Upper lobe of right lung (tissue), 1 donor: ENCODE measurements at regions not wholly inside any gene's neighbourhood (a gene's known extent, or its start where the extent isn't known, plus 50 kb on each side); places are given as distances from the start of the nearest gene placed in this dataset.

Experiments used
- ATAC-seq: fragments of 200-7000 bp; cut with Tn5 transposase; one replicate; pipeline ENCODE4 v1.9.1; 2020; ENCODE audit warnings: mild to moderate bottlenecking, moderate library complexity
- DNase-seq: peaks from one replicate; pipeline ENCODE4 v3.0.0-alpha.2; 2020
- H3K27ac ChIP-seq: fragments of 200-600 bp; one replicate; pipeline ENCODE4 v1.8.0; 2022
- H3K27me3 ChIP-seq: fragments of 200-600 bp; one replicate; pipeline ENCODE4 v1.8.0; 2022; ENCODE audit warnings: mild to moderate bottlenecking
- H3K36me3 ChIP-seq: fragments of 200-600 bp; one replicate; pipeline ENCODE4 v1.8.0; 2022
- H3K4me1 ChIP-seq: fragments of 200-600 bp; one replicate; pipeline ENCODE4 v1.8.0; 2022
- H3K4me3 ChIP-seq: fragments of 200-600 bp; one replicate; pipeline ENCODE4 v1.8.0; 2022; ENCODE audit warnings: mild to moderate bottlenecking
- H3K9me3 ChIP-seq: fragments of 200-600 bp; one replicate; pipeline ENCODE4 v1.8.0; 2022
- intact Hi-C: fragments of 100-400 bp; cut with DNase I; formaldehyde crosslinking; loops from one replicate; pipeline ENCODE4 v1.11.0; 2022
- TF ChIP-seq, protein P1 (sequence below): fragments of 200-600 bp; IDR thresholded peaks from one replicate; pipeline ENCODE4 v1.8.0; 2022; ENCODE audit warnings: antibody characterized with exemption
- donor health status: DM: no; HTN: yes; CAD: no; lungs with severe emphysema.

DNA sequence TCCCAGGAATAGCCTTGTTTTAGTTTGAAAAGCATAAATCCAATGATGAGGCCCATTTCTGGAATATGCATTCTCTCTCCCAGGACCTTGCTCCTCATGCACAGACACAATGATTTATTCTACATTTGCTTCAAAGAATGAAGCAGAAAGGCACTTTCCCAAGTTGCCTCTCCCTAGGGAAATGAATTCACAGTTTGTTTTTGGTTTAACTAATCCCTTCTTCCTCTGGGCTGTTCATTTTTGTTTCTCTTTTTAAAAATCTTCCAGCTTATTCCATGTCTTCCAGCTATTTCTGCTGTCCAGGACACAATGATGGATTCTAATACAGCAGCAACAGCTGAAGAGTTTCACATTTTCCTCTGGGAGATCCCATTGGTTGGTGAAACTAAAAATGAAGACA, 1529.2 kb upstream of the TENM4 start:
- ATAC-seq (no peak), DNase-seq (no peak)
- TF ChIP-seq, protein P1, sequence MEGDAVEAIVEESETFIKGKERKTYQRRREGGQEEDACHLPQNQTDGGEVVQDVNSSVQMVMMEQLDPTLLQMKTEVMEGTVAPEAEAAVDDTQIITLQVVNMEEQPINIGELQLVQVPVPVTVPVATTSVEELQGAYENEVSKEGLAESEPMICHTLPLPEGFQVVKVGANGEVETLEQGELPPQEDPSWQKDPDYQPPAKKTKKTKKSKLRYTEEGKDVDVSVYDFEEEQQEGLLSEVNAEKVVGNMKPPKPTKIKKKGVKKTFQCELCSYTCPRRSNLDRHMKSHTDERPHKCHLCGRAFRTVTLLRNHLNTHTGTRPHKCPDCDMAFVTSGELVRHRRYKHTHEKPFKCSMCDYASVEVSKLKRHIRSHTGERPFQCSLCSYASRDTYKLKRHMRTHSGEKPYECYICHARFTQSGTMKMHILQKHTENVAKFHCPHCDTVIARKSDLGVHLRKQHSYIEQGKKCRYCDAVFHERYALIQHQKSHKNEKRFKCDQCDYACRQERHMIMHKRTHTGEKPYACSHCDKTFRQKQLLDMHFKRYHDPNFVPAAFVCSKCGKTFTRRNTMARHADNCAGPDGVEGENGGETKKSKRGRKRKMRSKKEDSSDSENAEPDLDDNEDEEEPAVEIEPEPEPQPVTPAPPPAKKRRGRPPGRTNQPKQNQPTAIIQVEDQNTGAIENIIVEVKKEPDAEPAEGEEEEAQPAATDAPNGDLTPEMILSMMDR = no peak
- Histone ChIP-seq H3K9me3 (no peaks in the 10 kb centered on the region), H3K4me1 (no peaks in the 10 kb centered on the region), H3K27ac (no peak overlapping the region), H3K4me3 (no peak overlapping the region), H3K27me3 (no peaks in the 10 kb centered on the region), H3K36me3 (no peaks in the 10 kb centered on the region)
- intact Hi-C loops = no loop called here

DNA sequence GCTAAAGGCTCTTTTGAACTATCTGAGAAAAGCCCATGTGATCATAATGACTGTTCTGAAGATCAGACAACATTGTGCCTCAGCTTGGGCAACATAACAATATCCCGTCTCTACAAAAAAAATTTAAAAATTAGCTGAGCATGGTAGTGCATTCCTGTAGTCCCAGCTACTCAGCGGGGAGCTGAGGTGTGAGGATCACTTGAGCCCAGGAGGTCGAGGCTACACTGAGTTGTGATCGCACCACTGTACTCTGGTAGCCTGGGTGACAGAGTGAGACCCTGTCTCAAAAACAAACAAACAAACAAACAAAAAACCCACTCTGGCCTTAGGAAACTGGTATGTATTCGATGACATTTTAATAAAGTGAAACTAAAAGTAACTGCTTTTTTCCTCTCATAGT, 1526.8 kb upstream of the TENM4 start:
- TF ChIP-seq, protein P1 = no peak
- H3K36me3 ChIP-seq = no peaks in the 10 kb centered on the region
- no peaks in the 10 kb centered on the region for H3K9me3 ChIP-seq
- H3K27me3 ChIP-seq = no peaks in the 10 kb centered on the region
- H3K27ac ChIP-seq = no peak overlapping the region
- ATAC-seq (no peak), DNase-seq (no peak)
- intact Hi-C loops = no loop called here
- no peak overlapping the region for H3K4me3 ChIP-seq
- H3K4me1 ChIP-seq = no peaks in the 10 kb centered on the region

DNA sequence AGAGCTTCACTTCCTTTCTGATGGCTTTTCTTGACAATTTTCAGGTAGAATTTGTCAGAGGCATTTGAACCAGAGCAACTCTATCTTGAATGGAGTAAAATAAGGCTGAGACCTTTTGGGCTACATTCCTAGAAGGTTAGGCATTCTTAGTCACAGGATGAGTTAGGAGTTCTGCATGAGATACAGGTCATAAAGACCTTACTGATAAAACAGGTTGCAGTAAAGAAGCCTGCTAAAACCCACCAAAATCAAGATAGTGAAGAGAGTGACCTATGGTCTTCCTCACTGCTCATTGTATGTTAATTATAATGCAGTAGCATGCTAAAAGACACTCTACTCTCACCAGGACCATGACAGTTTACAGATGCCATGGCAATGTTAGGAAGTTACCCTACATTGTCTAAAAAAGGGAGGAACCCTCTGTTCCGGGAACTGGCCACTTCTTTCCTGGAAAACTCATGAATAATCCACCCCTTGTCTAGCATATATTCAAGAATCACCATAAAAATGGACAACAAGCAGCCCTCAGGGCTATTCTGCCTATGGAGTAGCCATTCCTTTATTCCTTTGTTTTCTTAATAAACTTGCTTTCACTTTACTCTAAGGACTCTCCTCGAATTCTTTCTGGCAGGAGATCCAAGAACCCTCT, 1519.7 kb upstream of the TENM4 start:
- no peak for DNase-seq
- no peaks in the 10 kb centered on the region for H3K27me3 ChIP-seq
- H3K36me3 ChIP-seq = no peaks in the 10 kb centered on the region
- H3K27ac ChIP-seq = no peak overlapping the region
- no peak for ATAC-seq
- TF ChIP-seq, protein P1 = no peak
- no peaks in the 10 kb centered on the region for H3K4me1 ChIP-seq
- H3K4me3 ChIP-seq = no peak overlapping the region
- H3K9me3 ChIP-seq = no peaks in the 10 kb centered on the region
- intact Hi-C loops = no loop called here

DNA sequence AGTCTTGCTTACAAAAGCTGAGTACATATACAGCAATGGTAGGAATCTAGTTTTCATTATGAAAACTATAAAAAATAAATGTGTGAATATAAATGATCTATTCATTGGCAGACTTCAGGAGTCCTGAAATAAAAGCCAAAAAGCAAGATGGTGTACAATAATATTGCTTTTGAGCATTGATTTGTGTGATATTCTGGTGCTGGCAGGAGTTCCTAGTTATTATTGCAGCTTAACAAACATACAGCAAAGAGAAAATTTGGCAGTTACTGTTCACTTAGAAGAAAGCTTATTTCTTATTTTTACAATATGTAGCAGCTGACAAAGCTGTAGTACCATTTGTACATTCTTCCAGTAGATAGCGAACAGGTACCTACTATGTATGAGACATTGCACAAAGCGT, 1518.9 kb upstream of the TENM4 start:
- TF ChIP-seq, protein P1 = no peak
- intact Hi-C loops = no loop called here
- H3K4me3 ChIP-seq = no peak overlapping the region
- no peaks in the 10 kb centered on the region for H3K9me3 ChIP-seq
- ATAC-seq (no peak), DNase-seq (no peak)
- H3K27ac ChIP-seq = no peak overlapping the region
- no peaks in the 10 kb centered on the region for H3K4me1 ChIP-seq
- no peaks in the 10 kb centered on the region for H3K27me3 ChIP-seq
- H3K36me3 ChIP-seq = no peaks in the 10 kb centered on the region

DNA sequence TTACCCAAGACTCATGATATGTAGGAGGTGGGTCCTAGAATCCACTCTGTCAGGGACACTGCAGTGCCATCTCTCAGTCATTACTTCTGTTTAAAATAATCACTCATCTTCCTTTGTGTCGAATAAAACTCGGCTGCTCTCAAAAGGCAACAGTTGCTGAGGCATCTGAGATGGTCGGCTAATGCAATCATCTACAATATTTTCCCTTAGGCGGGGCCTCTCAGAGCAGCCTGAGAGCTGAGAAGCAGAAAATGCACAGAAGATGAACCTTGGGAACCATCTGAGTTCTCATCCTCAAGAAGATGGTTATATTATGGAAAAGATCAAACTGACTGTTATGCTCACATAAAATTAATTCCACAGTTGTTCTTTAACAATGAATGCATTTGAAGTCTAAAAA, 1518.2 kb upstream of the TENM4 start:
- TF ChIP-seq, protein P1 = no peak
- ATAC-seq (no peak), DNase-seq (no peak)
- intact Hi-C loops = no loop called here
- Histone ChIP-seq H3K27ac (no peak overlapping the region), H3K36me3 (no peaks in the 10 kb centered on the region), H3K4me1 (no peaks in the 10 kb centered on the region), H3K27me3 (no peaks in the 10 kb centered on the region), H3K4me3 (no peak overlapping the region), H3K9me3 (no peaks in the 10 kb centered on the region)

DNA sequence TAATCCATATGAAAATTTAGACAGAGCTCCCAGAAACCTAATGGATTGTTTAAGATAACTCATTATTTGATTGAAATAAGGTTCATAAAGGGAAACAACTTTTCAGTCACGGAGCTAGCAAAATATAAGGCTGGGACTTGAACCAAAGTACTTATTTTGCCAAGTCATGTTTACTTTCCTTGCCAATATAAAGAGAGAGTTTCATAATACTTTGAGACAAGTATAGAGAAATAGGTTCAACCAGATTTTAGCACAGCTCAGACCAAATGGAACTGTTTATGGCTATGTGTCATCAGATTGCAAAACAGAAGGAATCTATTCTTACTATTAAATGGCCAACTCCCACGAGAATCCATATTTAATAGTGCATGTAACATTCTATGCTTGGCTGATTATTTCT, 1517.5 kb upstream of the TENM4 start:
- DNase-seq = no peak
- TF ChIP-seq, protein P1 = no peak

More for the DNA sequence above, 1517.5 kb upstream of the TENM4 start:
- no peaks in the 10 kb centered on the region for H3K9me3 ChIP-seq
- H3K36me3 ChIP-seq = no peaks in the 10 kb centered on the region
- H3K27ac ChIP-seq = no peak overlapping the region
- no peaks in the 10 kb centered on the region for H3K4me1 ChIP-seq
- no peaks in the 10 kb centered on the region for H3K27me3 ChIP-seq
- ATAC-seq = peak; percentile 26
- intact Hi-C loops = no loop called here
- no peak overlapping the region for H3K4me3 ChIP-seq
